H9 (cell line): ENCODE measurements at regions not wholly inside any gene's neighbourhood (a gene's known extent, or its start where the extent isn't known, plus 50 kb on each side); places are given as distances from the start of the nearest gene placed in this dataset.

Experiments used
- DNase-seq: peaks from one replicate; pipeline ENCODE4 v3.0.0-alpha.2; 2017
- H2AFZ ChIP-seq: one replicate; pipeline ENCODE4 v1.6.1; 2013; ENCODE audit warnings: mild to moderate bottlenecking, low read length, control low read depth, moderate library complexity
- H2AK5ac ChIP-seq: 2 replicates; pipeline ENCODE4 v1.6.1; 2013; ENCODE audit warnings: low read length, control low read depth, mixed read lengths; ENCODE audit not compliant: insufficient read length
- H2BK120ac ChIP-seq: one replicate; pipeline ENCODE4 v1.6.1; 2013; ENCODE audit warnings: low read depth, mild to moderate bottlenecking, low read length, control low read depth, inconsistent platforms; ENCODE audit not compliant: poor library complexity, severe bottlenecking
- H2BK12ac ChIP-seq: 2 replicates; pipeline ENCODE4 v1.6.1; 2013; ENCODE audit warnings: low read length, control low read depth, mixed read lengths, low read depth; ENCODE audit not compliant: insufficient read length
- H2BK15ac ChIP-seq: 2 replicates; pipeline ENCODE4 v1.6.1; 2013; ENCODE audit warnings: low read depth, low read length, control low read depth
- H2BK20ac ChIP-seq: one replicate; pipeline ENCODE4 v1.6.1; 2013; ENCODE audit warnings: low read depth, mild to moderate bottlenecking, low read length, control low read depth, inconsistent platforms; ENCODE audit not compliant: poor library complexity, severe bottlenecking
- H2BK5ac ChIP-seq: 2 replicates; pipeline ENCODE4 v1.6.1; 2013; ENCODE audit warnings: low read length, control low read depth, mixed read lengths; ENCODE audit not compliant: insufficient read length
- H3K14ac ChIP-seq: 2 replicates; pipeline ENCODE4 v1.6.1; 2013; ENCODE audit warnings: low read length, control low read depth; ENCODE audit not compliant: insufficient read depth
- H3K18ac ChIP-seq: 2 replicates; pipeline ENCODE4 v1.6.1; 2013; ENCODE audit warnings: low read depth, mild to moderate bottlenecking, mixed read lengths, low read length, control low read depth; ENCODE audit not compliant: insufficient read length
- H3K23ac ChIP-seq: 2 replicates; pipeline ENCODE4 v1.6.1; 2013; ENCODE audit warnings: low read length, control low read depth, mixed read lengths, low read depth; ENCODE audit not compliant: insufficient read length
- H3K23me2 ChIP-seq: 2 replicates; pipeline ENCODE4 v1.6.1; 2013; ENCODE audit warnings: low read depth, mild to moderate bottlenecking, mixed read lengths, low read length, control low read depth; ENCODE audit not compliant: insufficient read length, poor library complexity, severe bottlenecking
- H3K27ac ChIP-seq: 2 replicates; pipeline ENCODE4 v1.5.1; 2013; ENCODE audit warnings: low read length, control low read depth, mixed read lengths, low read depth; ENCODE audit not compliant: insufficient read length
- H3K27me3 ChIP-seq: 2 replicates; pipeline ENCODE4 v1.6.1; 2013; ENCODE audit warnings: low read length, control low read depth, inconsistent platforms; ENCODE audit not compliant: insufficient read depth
- H3K4ac ChIP-seq: 2 replicates; pipeline ENCODE4 v1.6.1; 2013; ENCODE audit warnings: low read depth, mild to moderate bottlenecking, control low read depth, inconsistent platforms, low read length, moderate library complexity
- H3K4me1 ChIP-seq: 2 replicates; pipeline ENCODE4 v1.6.1; 2013; ENCODE audit warnings: low read length, control low read depth, inconsistent platforms; ENCODE audit not compliant: insufficient read depth
- H3K4me2 ChIP-seq: 2 replicates; pipeline ENCODE4 v1.6.1; 2013; ENCODE audit warnings: low read length, control low read depth, mixed read lengths; ENCODE audit not compliant: insufficient read length, insufficient read depth
- H3K56ac ChIP-seq: 2 replicates; pipeline ENCODE4 v1.6.1; 2013; ENCODE audit warnings: low read depth, mild to moderate bottlenecking, mixed read lengths, low read length, control low read depth; ENCODE audit not compliant: insufficient read length
- H3K79me1 ChIP-seq: 2 replicates; pipeline ENCODE4 v1.6.1; 2013; ENCODE audit warnings: low read depth, mild to moderate bottlenecking, moderate library complexity, low read length, control low read depth, inconsistent platforms; ENCODE audit not compliant: insufficient read depth, poor library complexity, severe bottlenecking
- H3K79me2 ChIP-seq: 2 replicates; pipeline ENCODE4 v1.6.1; 2013; ENCODE audit warnings: low read length, control low read depth, inconsistent platforms; ENCODE audit not compliant: insufficient read depth
- H3K9ac ChIP-seq: 2 replicates; pipeline ENCODE4 v1.6.1; 2013; ENCODE audit warnings: low read length, control low read depth, mixed read lengths; ENCODE audit not compliant: insufficient read length; ENCODE audit errors: extremely low read depth
- H3K9me3 ChIP-seq: one replicate; pipeline ENCODE4 v1.6.1; 2013; ENCODE audit warnings: low read depth, low read length, inconsistent platforms; ENCODE audit not compliant: control insufficient read depth
- H3T11ph ChIP-seq: one replicate; pipeline ENCODE4 v1.6.1; 2013; ENCODE audit warnings: mild to moderate bottlenecking, low read length, control low read depth, inconsistent platforms
- H4K20me1 ChIP-seq: one replicate; pipeline ENCODE4 v1.6.1; 2013; ENCODE audit not compliant: control insufficient read depth, insufficient read length, insufficient read depth
- H4K5ac ChIP-seq: 2 replicates; pipeline ENCODE4 v1.6.1; 2013; ENCODE audit warnings: low read depth, mild to moderate bottlenecking, mixed read lengths, low read length, control low read depth; ENCODE audit not compliant: insufficient read length
- H4K8ac ChIP-seq: replicated peaks from 2 replicates; pipeline ENCODE4 v1.6.1; 2013; ENCODE audit warnings: low read length, control low read depth, mixed read lengths, low read depth; ENCODE audit not compliant: insufficient read length
- H4K91ac ChIP-seq: 2 replicates; pipeline ENCODE4 v1.6.1; 2013; ENCODE audit warnings: low read depth, mild to moderate bottlenecking, moderate library complexity, mixed read lengths, low read length, control low read depth; ENCODE audit not compliant: insufficient read length
- H3K27ac Mint-ChIP-seq, 3 experiments: 2 replicates in 2 of 3; 3 replicates in 1 of 3; pipeline ENCODE4 v1.8.0; 2020 to 2021; ENCODE audit warnings: mixed read lengths in 3 of 3, mild to moderate bottlenecking in 1 of 3, moderate library complexity in 1 of 3
- H3K27me3 Mint-ChIP-seq: 2 replicates; pipeline ENCODE4 v1.8.0; 2021; ENCODE audit warnings: low read depth, mild to moderate bottlenecking, moderate library complexity, mixed read lengths
- H3K36me3 Mint-ChIP-seq, 3 experiments: 2 replicates in 2 of 3; 3 replicates in 1 of 3; pipeline ENCODE4 v1.8.0; 2020 to 2021; ENCODE audit warnings: low read depth in 3 of 3, mixed read lengths in 3 of 3; ENCODE audit not compliant: insufficient read depth in 1 of 3
- H3K4me1 Mint-ChIP-seq, 2 experiments: 2 replicates each; pipeline ENCODE4 v1.8.0; 2020; ENCODE audit warnings: mixed read lengths in 2 of 2
- H3K4me3 Mint-ChIP-seq, 2 experiments: 2 replicates in 1 of 2; 3 replicates in 1 of 2; pipeline ENCODE4 v1.8.0; 2020 to 2021; ENCODE audit warnings: mild to moderate bottlenecking in 2 of 2, mixed read lengths in 2 of 2, moderate library complexity in 1 of 2
- H3K9me3 Mint-ChIP-seq, 2 experiments: 2 replicates in 1 of 2; 3 replicates in 1 of 2; pipeline ENCODE4 v1.8.0; 2020; ENCODE audit warnings: mild to moderate bottlenecking in 2 of 2, mixed read lengths in 2 of 2, moderate library complexity in 1 of 2
- WGBS: extraction: QIAGEN DNeasy Blood & Tissue Kit; methylation state at CpG from one replicate; pipeline ENCODE4 v1.1.7; 2013; ENCODE audit warnings: missing lambda C conversion rate, low lambda C conversion rate, mixed read lengths; ENCODE audit not compliant: insufficient read length; ENCODE audit errors: extremely low coverage; 5-methylcytosine and 5-hydroxymethylcytosine counted together
- TF ChIP-seq, protein P1 (sequence below): fragments of 200-600 bp; sonication (generic); conservative IDR thresholded peaks from 3 replicates; pipeline ENCODE4 v1.8.0; 2021; ENCODE audit warnings: antibody characterized with exemption, mild to moderate bottlenecking

DNA sequence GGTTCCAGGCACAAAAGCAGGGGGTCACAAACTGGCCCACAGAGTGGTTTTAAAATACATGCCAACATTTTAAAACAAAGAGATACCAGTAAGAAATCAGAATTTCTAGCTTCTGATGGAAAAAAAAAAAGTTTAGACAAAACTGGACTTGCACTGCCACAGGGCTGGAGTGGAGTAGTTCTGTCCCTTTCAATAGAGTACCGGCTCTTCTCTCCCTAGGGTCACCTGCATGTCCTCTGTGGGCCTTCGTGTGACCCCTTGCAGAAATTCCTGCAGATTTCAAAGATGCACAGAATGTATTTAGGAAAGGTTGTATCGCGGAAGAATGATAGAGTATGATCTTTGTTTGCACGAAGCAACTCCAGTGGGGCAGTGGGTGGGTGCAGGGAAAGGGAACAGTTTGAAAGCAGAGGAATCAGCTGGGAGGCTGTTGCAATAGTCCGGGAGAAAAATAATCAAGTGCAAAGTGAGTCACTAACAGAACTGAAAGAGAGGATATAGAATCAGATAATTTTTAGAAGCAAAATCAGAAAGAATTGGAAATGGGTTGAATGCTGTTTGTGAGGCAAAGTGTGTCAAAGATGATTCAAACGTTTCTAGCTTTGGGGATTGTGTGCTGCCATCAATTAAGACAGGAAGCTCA lies 97.3 kb upstream of the STXBP5 start:
- no peaks in the 10 kb centered on the region for H3K4me1 ChIP-seq
- no peak overlapping the region for H2BK12ac ChIP-seq
- H3K4me2 ChIP-seq, result no peak overlapping the region
- TF ChIP-seq, protein P1, sequence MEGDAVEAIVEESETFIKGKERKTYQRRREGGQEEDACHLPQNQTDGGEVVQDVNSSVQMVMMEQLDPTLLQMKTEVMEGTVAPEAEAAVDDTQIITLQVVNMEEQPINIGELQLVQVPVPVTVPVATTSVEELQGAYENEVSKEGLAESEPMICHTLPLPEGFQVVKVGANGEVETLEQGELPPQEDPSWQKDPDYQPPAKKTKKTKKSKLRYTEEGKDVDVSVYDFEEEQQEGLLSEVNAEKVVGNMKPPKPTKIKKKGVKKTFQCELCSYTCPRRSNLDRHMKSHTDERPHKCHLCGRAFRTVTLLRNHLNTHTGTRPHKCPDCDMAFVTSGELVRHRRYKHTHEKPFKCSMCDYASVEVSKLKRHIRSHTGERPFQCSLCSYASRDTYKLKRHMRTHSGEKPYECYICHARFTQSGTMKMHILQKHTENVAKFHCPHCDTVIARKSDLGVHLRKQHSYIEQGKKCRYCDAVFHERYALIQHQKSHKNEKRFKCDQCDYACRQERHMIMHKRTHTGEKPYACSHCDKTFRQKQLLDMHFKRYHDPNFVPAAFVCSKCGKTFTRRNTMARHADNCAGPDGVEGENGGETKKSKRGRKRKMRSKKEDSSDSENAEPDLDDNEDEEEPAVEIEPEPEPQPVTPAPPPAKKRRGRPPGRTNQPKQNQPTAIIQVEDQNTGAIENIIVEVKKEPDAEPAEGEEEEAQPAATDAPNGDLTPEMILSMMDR, result no peak
- H3K4ac ChIP-seq, result no peak overlapping the region
- H2BK15ac ChIP-seq, result no peak overlapping the region
- no peak overlapping the region for H3K27ac ChIP-seq
- H3K9me3 ChIP-seq, result no peaks in the 10 kb centered on the region
- no peak overlapping the region for H2BK120ac ChIP-seq
- H3T11ph ChIP-seq, result no peak overlapping the region
- Mint-ChIP-seq H3K4me1 (no peaks in the 10 kb centered on the region), H3K36me3 (no peaks in the 10 kb centered on the region), H3K27ac (no peak overlapping the region), H3K4me3 (no peak overlapping the region), H3K9me3 (no peaks in the 10 kb centered on the region), H3K27me3 (no peaks in the 10 kb centered on the region)
- H2BK5ac ChIP-seq, result no peak overlapping the region
- H3K23me2 ChIP-seq, result no peaks in the 10 kb centered on the region
- no peak overlapping the region for H2AK5ac ChIP-seq
- H3K79me2 ChIP-seq, result no peaks in the 10 kb centered on the region
- DNase-seq, result no peak
- H3K14ac ChIP-seq, result no peak overlapping the region
- no peaks in the 10 kb centered on the region for H3K79me1 ChIP-seq
- H2AFZ ChIP-seq, result no peak overlapping the region
- no peak overlapping the region for H3K56ac ChIP-seq
- no peaks in the 10 kb centered on the region for H4K20me1 ChIP-seq
- no peak overlapping the region for H4K8ac ChIP-seq
- no peak overlapping the region for H3K9ac ChIP-seq
- H2BK20ac ChIP-seq, result no peak overlapping the region
- H3K27me3 ChIP-seq, result no peaks in the 10 kb centered on the region
- WGBS, result no CpG with 5 or more reads among the region's 7 CpGs
- no peak overlapping the region for H4K91ac ChIP-seq
- no peak overlapping the region for H4K5ac ChIP-seq
- H3K23ac ChIP-seq, result no peak overlapping the region
- no peak overlapping the region for H3K18ac ChIP-seq
